ENCODE measurements at regions not wholly inside any gene's neighbourhood (a gene's known extent, or its start where the extent isn't known, plus 50 kb on each side); places are given as distances from the start of the nearest gene placed in this dataset.

DNA sequence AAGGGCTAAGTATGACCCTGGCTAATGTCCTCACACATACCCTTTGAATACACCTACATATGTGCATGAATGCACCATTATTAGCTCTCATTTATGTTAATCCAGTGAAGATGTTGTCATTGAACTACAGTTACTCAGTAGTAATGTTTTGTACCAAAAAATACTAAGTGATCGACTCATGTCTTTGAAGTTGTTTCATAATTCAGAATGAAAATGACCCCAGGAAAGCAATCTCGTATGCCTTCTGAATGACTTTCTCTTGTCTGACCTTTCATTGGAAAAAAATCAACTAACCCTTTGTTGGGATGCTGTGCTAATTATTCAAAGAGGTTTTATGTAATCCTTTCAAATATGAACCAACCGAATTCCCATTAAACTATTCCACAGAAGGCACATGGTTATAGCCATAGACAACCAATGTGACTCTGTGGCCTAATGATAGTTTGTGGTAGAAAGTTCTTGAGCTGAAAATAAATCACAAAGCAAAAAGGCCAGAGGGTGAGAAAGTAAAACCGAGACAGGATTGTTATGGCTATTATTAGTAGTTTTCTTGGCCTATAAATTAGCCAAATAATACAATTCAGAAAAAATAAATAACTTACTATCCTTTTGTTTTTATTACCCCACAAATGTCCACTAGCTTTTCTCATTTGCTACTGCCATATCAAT lies 86.8 kb upstream of the STARD13 start:
- DNase-seq (ENCODE audit: low read depth): no peak

DNA sequence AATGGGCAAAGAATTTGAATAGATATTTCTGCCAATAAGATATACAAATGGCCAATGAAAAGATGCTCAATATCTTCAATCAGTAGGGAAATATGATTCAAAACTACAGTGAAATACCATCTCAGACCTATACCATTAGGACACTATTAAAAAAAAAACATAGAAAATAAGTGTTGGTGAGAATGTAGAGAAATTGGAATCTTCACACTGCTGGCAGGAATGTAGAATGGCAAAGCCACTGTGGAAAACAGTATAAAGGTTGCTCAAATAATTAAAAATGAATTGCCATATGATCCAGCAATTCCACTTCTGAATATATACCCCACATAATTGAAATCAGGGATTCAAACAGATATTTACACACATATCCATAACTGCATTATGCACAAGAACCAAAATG lies 88.1 kb upstream of the STARD13 start:
- DNase-seq (ENCODE audit: low read depth): no peak

DNA sequence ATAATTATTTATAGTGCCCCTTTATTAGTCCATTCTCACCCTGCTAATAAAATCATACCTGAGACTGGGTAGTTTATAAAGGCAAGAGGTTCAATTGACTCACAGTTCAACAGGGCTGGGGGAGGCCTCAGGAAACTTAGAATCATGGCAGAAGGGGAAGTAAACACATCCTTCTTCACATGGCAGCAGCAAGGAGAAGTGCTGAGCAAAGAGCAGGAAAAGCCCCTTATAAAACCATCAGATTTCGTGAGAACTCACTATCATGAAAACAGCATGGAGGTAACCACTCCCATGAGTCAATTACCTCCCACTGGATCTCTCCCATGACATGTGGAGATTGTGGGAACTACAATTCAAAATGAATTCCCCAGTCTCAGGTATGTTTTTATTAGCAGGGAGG lies 89.9 kb upstream of the STARD13 start:
- no peak for DNase-seq (ENCODE audit: low read depth)

DNA sequence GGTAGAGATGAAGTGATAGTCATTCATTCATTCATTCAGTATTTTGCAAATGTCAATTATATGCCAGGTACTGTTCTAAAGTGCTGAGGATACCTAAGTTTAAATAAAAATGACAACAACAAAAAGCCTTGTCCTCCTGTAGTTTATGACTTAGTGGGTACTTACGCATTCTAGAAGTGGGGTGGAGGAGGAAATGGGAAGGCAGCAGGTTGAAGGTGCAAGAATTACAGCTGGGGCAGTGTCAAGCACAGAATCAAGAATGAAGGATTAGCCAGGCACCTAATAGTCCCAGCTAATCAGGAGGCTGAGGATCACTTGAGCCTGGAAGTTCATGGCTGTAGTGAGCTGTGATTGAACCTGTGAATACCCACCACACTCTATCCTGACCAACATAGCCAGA lies 90.7 kb upstream of the STARD13 start:
- no peak for DNase-seq (ENCODE audit: low read depth)

DNA sequence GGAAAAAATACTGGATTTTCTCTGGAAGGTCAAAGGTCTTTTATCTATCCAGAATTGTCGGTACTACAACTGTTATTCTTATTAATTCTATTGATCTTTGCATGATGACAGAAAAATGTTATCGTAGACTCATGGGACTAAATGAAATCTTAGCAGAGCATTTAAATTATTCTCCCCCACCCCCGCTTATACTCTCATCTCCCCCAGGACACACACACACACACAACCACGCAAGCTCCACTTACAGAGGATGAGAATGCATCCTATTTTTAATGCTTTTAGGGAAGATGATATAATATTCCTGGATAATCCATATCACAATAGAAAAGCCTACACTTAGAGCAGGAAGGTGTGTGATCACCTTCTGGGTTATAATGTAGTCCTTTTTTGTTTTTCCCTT lies 91.9 kb upstream of the STARD13 start:
- DNase-seq (ENCODE audit: low read depth): no peak

DNA sequence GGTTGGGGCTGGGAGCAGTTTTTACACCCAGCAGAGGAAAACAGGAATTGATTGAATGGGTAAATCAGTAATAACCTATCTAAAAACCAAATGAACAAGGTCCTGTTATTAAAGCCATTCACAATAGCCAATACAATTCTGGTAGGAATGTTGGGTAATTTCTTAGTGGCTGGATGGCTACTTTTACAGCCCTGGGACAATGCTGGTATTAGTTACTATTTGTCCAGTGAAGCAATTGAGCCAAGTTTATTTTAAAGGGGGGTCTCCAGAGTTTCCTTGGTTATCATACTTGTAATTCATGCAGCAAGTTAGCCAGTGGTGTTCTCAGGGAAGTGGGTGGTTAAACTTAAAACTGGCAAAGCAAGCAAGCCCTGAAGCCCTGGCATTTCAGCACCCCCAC lies 92.3 kb upstream of the STARD13 start:
- no peak for DNase-seq (ENCODE audit: low read depth)

DNA sequence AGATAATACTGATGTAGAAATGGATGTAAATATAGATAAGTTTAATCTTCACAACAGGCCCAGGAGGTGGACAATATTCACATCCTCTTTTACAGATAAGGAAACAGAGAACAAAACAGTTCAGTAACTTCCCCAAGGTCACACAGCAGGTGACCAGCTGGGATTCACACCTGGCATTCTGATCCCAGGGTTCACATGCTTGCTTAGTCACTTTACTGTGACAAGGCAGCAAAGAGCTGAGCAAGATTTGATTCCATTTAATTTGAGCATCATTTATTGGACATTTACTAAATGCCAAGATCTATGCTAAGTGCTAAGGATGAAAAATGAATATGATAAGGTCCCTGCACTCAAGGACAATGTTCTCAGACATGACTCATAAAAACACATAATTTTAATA lies 94.1 kb upstream of the STARD13 start:
- DNase-seq (ENCODE audit: low read depth): no peak

DNA sequence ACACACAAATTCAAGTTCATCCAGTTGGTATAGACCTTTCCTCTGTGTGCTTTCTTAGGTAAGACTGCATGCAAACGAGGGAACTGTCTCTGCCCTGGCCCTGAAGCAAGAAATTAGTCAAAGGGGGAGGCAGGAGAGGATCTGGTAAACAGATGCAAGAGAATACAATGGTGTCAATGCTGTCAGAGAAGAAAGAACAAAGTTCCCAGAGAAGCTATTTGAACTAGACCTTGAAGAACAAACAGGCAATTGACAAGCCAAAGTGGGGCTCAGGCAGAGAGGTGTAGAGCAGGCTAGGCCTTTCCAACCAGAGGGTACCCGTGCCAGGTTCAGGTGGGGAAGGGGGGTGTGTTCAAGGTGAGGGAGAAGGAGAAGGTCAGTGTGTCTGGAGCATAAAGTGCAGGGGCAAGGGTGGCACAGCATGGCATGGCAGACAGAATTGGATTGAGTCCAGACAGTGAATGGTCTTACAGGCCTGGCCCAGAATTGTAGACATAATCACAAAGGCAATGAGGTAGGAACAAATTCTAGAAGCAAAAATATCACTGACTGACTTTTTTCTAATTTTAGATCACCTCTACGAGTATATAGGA lies 95.0 kb upstream of the STARD13 start:
- no peak for DNase-seq (ENCODE audit: low read depth)

DNA sequence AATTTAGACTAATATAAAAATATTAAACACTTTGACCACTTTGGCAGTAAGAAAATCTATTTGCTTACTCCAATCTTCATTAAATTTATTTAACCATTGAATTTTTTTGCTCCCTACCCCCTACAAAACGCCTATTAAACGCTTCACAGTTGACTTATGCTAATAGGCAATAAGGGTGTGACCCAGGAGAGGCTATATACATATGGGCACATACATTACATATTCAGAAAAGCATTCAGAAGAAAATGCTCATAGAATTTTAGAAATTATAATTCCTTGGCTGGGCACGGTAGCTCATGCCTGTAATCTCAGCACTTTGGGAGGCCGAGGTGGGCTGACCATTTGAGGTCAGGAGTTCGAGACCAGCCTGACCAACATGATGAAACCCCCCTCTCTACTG lies 95.6 kb upstream of the STARD13 start:
- DNase-seq (ENCODE audit: low read depth): no peak

DNA sequence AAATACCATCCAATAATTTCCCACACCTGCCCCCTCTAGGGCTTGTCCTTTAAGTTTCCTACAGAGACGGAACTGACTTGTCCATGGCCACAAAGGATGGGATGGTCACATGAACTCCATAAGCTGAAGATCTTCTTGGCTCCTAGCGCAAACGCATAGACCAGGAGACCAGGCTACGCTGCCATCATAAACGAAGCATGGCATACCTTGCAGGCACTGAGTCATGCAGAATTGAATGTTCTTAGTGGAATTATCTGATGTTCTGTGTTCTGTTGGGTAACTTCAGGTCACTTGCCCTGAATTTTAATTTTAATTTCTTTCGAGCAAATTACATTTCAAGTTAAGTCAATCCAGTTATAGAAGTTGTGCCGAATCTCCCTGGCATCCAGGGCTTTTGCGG lies 96.4 kb upstream of the STARD13 start:
- no peak for DNase-seq (ENCODE audit: low read depth)

DNA sequence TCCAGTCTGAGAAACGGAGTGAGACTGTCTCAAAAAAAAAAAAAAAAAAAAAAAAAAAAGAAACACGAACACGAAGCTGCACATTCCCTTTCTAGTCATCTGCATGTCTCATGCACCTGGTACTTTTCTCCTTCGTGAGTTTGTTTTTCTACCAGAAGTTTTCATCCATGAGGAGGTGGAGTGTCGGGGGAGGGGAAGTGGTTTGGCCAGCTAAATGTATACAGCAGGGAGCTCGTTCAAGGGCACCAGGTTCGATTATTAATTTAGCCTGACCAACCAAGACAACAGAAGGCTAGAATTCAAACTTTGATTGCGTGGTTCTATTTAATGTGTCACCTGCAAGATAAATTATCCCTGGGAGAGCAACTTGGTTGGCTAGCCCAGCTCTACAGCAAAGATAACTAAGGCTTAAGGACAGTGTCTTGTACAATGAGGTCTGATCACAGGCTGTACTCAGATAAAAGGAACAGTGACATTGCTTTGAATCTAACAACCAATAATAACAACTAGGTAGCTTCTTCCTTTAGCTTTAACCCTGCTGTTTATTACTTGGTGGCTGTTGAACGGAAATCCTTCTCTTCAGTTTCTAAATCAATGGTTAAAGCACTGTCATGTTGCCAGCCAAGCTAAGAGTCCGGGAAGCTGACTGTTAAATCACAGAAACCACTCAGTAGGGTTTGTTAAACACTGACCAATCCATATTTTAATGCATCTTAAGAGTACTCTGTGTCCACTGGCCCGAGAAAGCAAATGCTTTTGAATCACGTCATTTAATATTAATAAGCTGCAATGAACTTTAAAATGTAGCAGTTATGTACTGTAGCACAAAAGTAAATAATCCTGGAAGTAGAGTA lies 98.4 kb upstream of the STARD13 start:
- DNase-seq (ENCODE audit: low read depth): no peak

DNA sequence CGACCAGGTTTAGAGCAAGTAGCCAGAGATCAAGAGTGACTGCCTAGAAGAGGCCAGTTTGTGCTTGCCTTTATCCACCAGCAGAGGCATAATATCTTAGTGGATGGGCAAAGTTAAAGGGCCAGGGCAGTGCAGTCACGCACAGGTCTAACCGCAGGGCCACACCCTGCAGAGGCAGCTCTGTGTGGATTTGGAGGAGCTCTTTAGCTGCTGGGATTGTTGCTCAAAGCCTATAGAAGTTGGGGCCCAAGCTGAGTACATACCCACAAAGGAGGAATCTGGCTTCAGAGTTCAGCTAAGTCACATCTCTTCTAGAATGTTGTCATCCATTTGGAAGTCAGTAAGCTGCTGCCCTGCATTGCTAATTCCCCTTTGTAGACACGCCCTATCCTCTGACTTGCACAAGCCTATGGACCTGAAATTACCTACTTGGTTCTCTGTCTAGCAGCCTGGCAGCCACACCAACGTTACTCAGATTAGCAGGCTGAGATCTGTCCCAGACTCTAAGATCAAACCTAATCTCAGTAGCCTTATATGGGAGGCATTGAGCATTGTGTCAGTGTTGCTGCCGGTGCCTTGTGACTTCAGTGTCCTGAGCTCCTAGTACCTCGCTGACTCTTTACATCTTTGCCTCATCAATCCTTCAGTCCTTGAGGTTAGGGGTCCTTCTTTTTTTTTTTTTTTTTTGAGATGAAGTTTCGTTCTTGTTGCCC lies 102.9 kb upstream of the STARD13 start:
- no peak for DNase-seq (ENCODE audit: low read depth)

DNA sequence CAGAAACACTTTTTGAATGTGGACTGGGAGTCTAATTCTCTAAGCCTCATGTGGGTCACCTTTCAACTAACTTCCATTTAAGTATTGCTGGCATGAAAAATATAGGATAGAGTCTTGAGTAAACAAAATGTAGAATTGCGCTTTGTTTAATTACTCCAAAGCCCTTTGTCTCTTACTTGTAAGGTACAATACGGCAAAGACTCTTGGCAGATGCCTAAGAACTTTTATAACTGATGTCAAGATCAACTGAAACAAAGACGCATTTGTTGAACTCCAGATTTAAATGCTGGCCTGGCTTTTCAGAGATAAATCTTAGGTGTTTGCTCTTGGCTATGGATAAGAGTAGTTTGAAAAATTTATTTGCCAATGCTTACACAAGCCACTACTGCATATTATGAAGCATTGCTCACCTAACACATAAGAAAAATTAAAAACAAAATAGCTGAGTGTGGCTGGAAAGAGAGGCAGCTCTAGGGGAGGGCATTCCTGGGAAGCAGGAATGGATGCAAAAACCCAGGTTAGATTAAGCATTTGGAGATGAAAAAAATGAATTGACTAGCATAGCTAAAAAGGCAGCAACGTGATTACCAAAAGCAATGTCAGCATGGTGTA lies 107.3 kb upstream of the STARD13 start:
- no peak for DNase-seq (ENCODE audit: low read depth)

DNA sequence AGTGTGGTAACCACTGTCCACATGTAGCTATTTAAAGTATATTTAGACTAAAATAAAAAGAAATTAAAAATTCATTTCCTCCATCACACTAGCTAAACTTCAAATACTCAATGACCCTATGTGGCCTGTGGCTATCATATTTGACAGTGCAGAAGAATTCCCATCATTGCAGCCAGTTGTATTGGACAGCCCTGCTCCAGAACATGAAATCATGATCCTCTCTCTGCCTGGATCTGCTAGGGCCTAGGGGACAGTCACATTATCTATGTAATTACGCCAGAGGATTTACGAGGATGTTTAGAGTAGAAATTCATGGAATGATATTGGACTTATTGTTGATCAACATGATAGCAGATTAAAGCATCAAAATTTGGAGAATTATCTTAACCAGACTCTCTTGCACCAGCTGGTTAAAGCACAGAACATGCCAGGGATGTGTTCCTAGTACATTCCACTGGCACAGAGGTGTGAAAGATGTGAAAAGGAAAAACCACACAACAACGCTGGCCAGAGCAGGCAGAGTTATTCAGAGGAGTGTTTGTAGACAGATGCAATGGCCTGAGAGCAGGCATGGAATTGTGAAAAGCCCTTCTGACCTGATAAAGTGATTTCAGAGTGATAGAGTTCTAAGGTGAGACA lies 108.9 kb upstream of the STARD13 start:
- no peak for DNase-seq (ENCODE audit: low read depth)

DNA sequence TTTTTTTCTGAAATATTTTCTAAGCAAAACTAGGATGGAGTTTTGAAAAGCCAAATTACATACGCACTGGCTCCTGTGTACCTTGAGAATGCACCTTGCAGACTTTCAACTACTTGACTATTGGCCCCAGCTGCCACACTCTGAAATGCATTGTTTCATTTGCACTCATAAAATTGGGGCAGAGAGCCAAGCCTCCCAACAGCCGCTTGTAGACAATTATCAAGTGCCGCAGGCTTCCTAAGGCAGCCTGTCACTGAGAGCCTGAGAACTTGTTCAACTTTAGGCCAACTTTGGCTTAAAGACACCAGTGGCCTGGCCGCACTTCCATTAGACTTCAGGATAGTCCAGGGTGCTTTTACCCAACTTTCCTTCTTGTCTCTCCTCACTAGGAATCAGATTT lies 115.7 kb upstream of the STARD13 start:
- DNase-seq (ENCODE audit: low read depth): no peak

DNA sequence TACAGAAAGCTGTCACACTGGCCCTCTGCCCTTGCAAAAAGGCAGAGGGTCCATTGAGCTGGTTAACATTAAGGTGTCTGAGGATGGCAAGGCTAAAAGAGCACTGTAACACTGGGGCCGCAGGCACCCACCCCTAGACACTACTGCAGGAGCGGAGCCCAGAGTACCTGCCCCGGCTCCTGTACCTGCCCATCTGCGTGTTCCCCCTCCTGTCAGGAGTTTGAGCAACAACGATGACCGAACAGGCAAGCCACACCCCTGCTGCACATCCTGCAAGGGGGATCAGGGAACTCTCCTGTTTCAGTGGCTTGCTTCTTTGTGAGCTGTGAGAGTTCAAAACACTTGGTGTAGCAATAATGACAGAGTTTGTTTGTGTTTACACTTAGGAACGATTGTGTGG lies 117.4 kb upstream of the STARD13 start:
- DNase-seq (ENCODE audit: low read depth): no peak

DNA sequence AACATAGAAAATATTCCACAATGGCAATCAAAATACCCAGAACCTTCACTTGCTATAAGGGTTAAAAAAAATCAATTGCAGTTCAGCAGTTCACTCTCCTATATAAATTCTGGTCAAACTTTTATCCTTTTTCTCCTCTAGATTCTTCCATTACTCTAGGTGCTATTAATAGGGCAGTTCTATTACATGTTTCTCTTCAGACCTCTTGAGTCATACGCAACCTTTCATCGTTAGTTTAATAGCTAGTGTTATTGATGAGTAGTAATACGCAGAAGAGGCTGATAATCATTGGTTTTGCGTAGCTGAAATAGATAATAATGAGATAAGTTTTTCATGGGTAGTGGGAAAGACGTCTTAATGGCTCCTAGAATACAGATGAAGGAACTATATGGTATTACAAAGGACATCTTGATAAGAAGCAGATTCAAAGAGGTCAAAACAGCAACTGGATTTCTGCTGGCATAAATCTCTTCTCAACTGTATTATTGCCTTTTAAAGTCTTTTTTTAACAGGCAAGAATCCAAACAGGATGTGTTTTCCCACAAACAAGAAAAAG lies 118.3 kb upstream of the STARD13 start:
- DNase-seq (ENCODE audit: low read depth): no peak

DNA sequence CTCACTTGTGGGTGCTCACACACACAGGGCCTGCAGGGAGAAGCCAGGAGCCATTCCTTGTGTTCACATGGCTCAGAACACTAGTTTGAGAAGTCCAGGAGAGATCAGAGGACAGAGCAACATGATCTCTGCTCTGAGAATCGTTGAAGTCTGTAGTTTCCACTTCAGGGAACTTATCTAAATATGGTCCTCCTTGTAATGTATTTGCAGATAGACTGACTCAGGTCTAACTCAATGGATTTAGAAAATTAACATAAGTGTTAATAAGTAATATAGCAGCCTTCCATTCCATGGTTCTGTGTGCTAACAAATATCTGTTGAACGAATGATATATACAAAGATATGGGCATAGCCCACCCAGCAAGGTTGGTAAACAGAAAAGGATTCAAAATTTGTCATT lies 119.8 kb upstream of the STARD13 start:
- no peak for DNase-seq (ENCODE audit: low read depth)

DNA sequence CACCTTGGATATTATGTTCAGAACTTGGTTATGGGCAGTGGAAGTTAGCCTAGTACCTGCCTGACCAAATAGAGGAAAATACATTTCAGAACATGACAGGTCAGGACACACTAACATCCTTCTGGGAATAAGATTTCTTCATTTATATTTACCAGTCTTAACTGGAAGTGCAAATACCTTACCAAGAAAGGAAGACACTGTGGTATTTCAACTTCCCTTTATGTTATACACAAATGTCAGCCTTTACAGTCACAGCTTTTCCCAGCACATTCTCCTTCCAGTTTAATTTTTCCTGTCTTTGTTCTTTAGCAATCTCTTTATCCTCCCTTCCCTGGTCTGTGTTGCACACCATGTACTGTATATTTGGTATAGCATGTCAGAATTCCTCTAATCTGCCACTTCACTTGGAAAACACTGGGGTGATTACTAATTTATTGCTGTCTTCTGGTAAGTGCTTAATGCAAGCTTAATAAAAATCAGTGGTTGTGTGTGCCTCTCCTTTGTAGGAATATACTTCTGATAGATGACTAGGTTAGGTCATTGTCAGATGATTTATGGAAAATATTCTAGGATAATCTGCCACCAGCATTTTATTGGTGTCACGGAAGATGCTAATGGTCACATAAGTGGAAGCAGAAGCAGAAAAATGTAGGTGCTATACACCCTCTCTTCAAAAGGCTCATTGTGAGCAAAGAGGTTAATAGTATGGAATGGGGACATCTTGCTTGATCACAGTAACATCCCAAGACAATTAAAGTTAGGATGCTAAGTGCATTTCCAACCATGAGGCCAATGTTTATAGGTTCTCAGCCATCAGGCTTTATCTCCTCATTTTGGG lies 124.3 kb upstream of the STARD13 start:
- no peak for DNase-seq (ENCODE audit: low read depth)

DNA sequence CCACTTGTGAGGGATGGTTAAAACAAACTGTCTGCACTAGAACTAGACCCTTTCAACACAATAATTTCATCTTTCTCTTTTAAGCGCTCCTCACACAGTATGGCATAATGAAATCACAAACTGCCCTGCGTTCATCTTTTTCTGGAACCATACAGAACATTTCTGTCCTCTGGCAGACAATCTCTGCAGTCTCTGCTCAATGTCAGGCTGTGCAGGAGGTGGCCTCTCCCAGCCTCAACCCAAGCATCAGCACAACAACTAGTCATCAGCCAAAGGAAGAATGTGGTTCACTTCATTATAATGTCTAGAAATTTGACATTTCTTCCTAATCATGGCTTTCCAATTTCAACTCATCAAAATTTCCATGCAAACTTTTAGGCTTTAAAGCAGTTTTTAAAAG lies 125.1 kb upstream of the STARD13 start:
- DNase-seq (ENCODE audit: low read depth): no peak

DNA sequence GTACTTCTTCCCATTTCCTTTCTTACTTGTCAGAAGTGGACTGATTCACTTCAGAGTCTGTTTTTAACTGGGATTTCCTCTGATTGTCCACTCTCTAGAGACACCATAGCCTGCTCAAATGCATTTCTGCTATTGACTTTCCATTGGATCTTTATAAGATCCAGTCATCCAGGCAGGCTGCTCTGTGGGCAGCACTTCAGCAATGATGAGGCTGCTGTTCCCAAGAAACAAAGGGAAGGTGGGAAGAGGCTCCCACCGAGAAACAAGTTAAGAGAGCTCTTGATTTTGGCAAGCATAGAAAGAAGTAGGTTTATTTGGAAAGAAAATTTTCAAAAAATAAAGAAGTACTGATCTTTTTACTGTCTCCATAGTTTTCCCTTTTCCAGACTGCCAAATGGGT lies 125.8 kb upstream of the STARD13 start:
- no peak for DNase-seq (ENCODE audit: low read depth)

Data from GM04504 (cell line).